A172 (cell line): ENCODE measurements at regions not wholly inside any gene's neighbourhood (a gene's known extent, or its start where the extent isn't known, plus 50 kb on each side); places are given as distances from the start of the nearest gene placed in this dataset.
"Not testable (repeated sequence)": the region's sequence is repeated elsewhere in the genome, so short reads cannot be mapped to it uniquely, and the experiment has no call there.

Source experiments
- DNase-seq: peaks from one replicate; pipeline ENCODE4 v3.0.0-alpha.2; 2015; ENCODE audit warnings: low spot score

DNA sequence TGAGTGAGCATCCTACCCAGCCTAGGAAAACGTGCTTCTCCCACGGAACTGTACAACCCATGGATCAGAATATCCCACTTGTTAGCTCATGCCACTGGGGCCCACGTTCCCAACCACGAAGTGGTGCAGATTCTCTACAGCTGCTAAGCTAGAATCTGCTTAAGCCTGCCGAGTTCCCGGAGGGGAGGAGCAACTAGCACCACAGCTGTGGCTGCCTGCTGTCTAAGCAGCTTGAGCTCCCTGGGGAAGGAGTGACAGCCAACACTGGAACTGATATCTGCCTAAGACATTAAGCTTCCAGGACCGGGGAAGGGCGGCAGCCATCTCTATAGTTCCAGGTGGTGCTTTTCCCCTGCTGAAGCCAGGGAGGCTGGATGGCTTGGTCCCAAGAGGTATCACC is 334.7 kb upstream of the CHRM2 start:
- no peak for DNase-seq

DNA sequence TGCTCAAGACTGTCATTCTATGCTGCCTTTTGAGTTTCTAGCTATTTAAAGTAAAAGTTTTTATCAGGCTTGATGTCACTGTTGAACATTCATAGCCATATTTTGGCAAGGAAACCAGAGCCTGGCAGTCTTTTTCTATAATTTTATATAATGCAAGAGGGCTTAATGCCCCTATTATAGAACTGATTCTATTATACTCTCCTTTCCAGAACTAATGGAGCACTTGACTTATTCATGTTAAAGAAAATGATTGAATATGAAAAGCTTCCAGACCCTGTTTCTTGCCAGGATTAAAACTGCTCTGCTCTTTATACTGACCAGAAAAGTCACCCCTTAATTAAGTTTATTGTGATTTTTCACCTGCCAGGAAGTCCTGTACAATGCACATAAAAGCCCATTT is 337.6 kb upstream of the CHRM2 start:
- no peak for DNase-seq

DNA sequence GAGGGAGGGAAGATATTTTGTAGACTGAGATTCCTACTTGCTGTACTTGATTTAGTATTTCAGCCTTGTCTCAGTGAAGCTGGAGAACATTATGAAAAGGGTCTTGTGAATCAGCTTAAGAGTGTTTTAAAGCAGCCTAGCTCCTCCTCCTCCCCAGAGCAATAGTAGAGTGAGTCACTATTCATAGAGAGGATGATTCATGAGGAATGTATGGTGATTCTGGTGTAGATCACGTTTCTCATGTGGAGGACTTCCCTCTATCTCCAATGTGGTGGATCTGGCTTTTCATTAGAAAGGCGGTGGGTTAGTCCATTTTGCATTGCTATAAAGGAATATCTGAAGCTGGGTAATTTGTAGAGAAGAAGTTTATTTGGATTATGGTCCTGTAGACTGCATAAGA is 340.1 kb upstream of the CHRM2 start:
- DNase-seq = peak; percentile 77

DNA sequence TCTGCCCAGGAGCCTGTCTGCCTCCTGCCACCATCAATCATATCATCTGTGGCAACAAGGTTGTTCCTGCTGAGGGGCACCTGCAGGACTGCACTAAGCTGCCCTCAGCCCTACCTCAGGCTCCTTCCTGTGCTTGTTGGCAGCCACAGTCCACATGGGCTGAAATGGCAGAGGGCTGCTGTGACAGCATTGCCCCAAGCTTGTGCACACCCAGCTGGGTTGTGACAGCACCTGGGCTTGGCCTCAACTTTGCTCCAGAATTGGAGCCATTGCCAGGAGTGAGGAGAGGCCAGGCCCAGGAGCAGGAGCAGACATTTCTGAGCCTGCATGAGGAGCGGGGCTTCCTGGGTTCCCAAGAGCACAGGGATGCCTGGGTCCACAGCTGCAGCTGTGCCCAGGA is 340.9 kb upstream of the CHRM2 start:
- DNase-seq = no peak

DNA sequence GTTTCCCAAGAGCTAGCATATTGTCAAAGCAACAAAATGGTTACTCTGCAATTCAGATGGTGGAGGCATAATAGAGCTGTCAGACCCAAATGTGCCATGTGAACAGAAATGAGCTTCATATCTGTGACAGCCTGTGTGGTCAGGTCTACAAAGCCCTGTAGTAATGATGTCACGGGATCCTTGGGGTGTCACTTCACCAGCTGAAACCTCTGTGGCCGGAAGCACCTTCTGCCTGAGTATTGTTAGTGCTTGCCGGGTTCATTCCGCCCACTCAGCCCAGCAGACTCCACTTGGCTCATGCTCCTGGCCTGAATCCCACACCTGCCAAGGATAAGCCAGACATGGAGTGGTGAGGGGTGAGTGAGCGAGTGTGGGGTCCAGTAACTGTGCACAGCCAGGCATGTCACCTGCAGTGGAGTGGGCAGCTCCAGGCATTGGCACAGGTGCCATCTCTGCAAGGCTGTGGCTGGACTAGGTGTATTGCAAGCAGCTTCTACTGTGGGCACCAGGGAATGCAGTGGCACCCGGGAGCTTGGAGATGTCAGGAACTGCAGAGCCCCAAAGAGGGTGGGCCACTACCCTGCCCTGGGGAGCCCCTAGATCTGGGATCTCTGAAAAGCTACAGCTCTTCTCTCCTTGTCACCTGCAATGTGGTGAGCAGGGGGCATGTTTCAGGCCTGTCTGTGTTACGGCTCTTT is 341.9 kb upstream of the CHRM2 start:
- DNase-seq = no peak

DNA sequence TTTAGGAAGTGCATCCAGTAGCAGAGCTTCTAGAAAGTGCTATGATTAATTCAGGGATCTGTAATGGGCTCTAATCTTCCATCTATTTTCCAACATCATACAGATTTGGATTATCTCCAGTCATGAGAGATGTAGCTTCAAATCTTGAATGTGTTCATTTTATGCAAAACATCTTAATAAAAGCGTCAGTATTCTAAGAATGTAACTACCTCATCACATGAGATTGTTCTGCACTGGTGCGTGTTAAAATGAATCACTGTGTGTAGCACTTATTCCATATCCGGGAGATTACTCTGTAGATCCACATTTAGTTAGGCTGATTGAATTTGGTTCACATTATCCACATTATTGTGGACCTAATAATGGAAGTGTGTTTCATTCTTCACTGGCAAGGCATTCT is 344.9 kb upstream of the CHRM2 start:
- DNase-seq = peak; percentile 4

DNA sequence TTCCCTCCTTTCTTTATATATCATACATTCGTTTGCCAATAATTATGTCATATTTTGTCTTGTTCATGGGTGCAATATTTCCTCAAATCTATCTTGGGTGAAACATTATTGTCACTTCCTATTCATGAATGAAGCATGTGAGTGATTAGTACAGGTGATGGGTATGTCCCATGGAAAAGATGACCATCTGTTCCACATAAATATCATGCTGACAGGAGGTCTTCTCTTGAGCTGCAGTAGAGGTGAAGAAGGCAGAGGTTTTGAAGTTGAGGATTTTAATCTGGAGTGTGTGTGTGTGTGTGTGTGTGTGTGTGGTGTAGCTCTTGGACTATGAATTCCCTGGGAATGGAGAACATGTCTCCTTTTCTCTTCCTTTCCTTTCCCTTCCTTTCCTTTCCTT is 350.5 kb upstream of the CHRM2 start:
- no peak for DNase-seq

DNA sequence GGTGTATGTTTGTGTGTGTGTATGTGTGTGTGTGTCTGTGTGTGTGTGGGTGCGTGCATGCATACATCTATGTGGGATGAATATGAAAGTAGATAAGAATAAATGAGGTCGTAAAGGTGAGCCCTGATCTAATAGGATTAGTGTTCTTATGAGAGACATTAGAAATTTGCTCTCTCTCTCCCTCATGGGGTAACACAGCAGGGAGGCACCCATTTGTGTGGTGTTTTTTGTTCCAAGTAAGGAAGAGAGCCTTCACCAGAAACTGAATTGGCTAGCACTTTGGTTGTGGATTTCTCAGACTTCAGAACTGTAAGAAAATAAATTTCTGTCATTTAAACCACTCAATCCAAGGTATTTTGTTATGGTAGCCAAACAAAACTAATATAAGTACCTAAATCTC is 353.7 kb upstream of the CHRM2 start:
- no peak for DNase-seq

DNA sequence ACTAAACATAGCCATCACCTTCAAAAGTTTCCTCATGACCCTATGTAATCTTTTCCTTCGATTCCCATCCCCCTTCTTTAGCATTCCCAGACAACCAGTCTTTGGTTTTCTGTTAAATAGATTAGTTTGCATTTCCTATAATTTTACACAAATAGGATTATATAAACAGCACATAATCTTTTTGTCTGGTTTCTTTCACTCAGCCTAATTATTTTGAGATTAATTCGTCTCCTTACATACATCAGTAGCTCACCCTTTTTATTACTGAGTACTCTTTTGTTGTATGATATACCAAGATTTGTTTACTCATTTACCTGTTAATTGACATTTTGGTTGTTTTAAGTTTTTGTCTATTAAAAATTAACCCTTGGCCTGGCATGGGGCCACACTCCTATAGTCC is 354.7 kb upstream of the CHRM2 start:
- DNase-seq = no peak

DNA sequence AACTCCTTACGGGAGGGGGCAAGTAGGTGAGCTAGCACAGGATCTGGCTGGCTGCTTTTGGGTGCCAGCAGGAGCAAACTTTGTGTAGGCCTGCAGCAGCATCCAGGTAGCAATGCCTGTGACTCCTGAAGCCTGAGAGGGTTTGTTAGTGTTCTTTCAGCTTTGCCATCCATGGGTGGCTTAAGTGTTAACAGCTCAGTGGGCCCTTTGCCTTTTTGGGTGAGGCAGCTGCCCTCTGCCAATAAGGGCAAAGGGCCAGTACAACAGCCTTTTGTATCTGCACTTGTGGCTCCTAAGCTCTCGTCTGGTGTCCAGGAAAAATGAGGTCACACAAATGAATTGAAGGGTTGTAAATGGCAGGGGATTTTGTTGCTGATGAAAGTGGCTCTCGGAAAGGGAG is 359.0 kb upstream of the CHRM2 start:
- DNase-seq = no peak

DNA sequence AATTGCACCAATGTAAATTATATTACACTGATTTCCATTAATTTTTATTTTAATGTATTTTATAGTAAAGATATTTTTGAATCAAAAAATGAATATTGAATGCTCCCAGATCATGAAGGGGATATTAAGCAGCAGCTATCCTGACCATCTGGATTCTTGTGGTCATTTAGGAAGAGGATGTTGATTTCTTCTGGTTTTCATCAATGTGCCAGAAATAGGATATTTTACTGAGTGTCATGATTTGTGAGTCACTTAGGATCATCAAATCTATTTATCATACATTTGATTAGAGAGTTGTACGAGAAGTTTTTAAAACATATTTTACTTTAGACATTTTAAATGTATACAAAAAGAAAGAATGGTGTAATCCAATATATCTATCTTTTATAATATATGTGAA is 366.3 kb upstream of the CHRM2 start:
- no peak for DNase-seq

DNA sequence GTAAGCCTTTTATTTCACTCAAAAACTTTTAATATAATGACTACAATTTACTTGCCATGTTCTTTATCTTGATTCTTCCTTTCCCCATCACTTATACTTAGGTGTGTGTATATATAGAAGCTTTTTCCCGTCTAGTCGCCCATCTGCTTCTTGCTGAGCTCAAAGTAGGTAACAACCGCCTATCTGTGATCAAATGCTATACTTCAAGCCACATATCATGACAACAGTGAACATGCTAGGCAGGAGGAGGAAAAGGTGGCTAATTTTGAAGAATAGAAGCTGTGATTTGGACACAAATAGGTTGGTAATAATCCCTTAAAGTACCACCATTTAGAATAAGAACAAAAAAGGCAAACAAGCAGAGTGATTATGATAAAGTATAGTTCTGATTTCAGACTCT is 367.3 kb upstream of the CHRM2 start:
- no peak for DNase-seq

DNA sequence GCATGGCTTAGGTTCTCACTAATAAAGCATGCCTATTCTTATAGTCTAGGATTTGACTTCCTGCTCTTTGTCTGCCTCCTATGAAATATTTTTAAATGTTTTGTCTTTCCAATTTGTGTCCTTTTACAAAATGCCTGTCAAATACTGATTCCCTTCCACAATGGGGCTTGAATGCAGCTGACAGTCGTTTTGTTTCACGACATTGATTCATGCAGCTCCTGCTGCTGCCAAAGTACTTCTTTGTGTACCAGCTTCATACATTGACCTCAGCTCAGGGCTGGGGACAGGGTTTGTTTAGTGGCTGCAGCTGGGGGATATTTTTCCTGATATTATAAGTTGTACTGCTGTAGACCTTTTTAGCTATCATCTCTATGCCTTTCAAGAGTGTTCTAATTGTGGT is 371.9 kb upstream of the CHRM2 start:
- no peak for DNase-seq

DNA sequence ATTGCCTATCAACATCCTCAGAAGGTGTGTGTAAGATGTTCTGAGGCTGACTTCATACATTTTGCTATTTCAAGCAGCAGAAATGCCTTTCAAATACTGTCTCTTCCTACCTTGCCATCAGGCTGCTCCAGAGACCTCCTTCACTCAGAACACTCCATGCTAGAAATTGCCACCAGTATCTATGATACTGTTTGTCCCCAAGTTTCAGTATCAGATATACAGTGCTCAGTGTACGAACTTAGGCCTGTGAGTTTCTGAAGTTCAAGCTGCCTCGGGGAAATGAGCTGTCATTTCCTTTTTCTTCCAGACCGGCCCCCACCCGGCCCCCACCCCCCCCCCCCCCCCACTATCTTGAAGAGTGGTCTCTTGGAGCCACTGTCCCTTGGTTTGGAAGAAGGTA is 373.4 kb upstream of the CHRM2 start:
- no peak for DNase-seq

DNA sequence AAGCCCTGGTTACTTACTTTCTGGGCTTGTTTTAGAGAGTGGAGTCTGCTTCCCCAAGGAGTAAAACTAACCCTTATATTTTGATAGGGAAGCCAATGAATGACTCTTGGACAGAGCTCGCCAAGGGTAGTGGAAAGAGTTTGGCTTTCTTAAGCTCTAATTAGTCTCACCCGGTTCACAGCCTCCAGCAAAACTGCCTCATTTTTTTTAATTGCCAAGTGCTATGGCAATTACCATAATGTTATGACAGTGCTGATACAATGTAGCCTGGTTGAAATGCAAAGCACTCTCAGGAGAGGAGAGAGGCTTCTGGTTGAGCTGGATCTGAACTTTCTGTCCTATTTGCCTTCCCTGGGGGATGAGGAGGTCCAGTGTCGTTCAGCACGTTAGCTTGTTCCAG is 376.1 kb upstream of the CHRM2 start:
- no peak for DNase-seq

DNA sequence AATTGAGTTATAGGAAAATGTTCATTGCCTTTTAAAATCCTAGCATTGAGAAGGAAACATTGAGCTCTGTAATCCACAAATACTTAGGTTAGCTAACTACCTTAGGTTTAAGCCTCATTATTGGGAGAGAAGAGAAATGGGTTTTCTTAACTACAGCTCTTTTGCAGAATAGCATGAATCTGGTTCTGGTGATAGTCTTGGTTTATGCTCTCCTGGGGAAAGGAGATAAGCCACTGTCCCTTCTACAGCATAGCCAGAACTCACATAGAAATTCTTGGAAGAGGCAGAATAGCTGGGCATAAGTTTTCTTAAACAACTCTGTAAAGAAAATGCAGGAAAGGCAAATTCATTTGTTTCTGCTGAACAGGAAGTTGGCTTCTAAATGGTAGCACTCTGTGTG is 378.6 kb upstream of the CHRM2 start:
- no peak for DNase-seq

DNA sequence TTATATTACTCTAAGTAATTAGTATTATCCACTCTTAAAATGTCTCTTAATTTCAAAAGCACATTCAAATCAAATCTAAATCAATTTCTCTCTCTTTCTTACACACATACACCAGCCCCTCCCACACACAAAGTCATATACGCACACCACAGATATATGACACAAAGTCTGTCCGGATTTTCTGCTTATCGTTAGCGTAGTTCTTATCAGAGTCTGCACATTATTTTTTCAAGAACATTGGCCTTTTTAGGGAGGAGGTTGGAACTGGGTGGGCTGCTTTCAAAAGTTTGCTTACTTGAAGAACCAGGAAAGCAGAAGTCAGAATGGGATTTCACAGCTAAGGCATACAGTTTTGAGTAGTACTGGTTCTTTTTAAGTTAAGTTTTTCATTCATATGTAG is 387.6 kb upstream of the CHRM2 start:
- DNase-seq = no peak

DNA sequence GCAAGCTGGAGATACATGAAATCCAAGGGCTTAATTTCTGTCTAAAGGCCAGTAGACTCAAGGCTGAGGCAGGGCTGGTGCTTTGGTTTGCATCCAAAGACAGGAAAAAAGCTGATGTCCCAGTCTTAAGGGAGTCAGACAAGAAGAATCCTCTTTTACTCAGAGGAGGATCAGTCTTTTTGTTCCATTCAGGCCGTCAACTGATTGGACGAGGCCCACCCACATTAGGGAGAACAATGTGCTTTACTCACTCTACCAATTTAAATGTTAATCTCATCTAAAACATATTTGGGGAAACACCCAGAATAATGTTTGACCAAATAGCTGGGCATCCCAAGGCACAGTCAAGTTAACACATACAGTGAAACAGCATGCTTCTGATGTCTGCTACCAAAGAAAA is 388.5 kb upstream of the CHRM2 start:
- DNase-seq = no peak

DNA sequence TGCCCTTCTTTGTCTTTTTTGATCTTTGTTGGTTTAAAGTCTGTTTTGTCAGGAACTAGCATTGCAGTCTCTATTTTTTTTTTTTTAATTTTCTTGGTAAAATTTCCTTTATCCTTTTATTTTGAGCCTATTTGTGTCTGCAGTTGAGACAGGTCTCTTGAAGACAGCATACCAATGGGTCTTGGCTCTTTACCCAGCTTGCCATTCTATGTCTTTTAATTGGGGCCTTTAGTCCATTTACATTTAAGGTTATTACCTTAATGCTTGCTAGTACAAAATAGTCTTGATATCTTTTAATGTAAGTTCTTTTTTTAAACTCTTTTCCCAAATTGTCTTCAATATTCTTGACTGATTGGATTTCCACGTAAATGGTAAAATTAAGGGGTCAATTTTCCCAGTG is 398.3 kb upstream of the CHRM2 start:
- no peak for DNase-seq

DNA sequence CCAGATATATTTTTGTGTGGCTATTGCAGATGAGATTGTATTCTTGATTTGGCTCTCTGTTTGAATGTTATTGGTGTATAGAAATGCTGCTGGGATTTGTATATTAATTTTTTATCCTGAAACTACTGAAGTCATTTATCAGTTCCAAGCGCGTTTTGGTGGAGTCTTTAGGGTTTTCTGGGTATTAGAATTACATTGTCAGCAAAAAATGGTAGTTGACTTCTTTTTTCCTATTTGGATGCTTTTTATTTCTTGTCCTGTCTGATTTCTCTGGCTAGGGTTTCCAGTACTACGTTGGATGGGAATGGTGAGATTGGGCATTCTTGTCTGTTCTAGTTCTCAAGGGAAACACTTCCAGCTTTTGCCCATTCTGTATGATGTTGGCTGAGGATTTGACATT is 415.5 kb upstream of the CHRM2 start:
- no peak for DNase-seq

DNA sequence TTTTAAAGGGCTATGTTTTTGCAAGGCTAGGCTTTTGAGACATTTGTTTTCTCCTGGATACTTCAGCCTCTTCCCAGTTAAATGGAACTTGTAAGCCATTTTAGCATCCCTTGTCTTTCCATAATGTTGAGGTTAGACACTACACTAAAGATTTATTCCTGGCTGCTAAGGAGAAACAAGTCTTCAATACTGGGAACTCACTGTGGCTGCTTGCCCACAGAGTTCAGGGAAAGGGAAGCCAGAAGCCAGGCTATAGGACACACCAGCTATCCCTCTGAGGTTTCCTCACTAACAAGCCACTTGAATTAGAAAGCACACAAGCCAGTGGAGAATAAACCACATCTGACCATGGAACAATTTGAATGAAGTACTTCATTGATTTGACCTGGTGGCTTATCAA is 421.7 kb upstream of the CHRM2 start:
- no peak for DNase-seq

DNA sequence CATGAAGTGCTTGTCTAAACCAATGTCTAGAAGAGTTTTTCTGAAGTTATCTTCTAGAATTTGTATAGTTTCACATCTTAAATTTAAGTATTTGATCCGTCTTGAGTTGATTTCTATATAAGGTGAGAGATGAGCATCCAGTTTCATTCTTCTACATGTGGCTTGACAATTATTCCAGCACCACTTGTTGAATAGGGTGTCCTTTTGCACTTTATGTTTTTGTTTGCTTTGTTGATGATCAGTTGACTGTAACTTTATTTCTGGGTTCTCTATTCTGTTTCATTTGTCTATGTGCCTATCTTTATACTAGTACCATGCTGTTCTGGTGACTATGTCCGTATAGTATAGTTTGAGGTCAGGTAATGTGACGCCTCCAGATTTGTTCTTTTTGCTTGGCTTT is 426.6 kb upstream of the CHRM2 start:
- DNase-seq = no peak

DNA sequence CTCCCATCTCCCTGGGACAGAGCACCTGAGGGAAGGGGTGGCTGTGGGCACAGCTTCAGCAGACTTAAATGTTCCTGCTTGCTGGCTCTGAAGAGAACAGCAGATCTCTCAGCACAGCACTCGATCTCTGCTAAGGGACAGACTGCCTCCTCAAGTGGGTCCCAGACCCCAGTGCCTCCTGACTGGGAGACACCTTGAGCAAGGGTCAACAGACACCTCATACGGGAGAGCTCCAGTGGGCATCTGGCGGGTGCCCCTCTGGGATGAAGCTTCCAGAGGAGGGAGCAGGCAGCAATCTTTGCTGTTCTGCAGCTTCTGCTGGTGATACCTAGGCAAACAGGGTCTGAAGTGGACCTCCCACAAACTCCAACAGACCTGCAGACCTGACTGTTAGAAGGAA is 436.7 kb upstream of the CHRM2 start:
- DNase-seq = not testable (repeated sequence)

DNA sequence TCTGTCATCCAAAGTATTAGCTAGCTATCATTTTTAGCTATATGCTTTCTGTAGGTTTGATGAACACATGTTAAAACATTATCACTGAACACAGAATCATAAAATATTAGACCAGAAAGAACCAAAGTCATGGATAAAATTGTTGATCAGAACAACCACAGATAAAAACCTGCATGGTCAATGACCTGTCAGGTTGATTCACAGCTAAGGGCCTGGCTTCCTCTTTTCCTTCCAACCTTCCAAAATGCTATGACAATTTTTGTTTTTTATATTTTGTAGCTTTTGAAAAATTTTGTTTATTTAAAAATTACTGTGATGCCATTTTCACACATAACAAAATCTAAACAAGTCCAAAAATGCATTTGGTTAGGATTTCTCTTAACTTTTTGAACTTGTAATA is 444.4 kb upstream of the CHRM2 start:
- DNase-seq = no peak

DNA sequence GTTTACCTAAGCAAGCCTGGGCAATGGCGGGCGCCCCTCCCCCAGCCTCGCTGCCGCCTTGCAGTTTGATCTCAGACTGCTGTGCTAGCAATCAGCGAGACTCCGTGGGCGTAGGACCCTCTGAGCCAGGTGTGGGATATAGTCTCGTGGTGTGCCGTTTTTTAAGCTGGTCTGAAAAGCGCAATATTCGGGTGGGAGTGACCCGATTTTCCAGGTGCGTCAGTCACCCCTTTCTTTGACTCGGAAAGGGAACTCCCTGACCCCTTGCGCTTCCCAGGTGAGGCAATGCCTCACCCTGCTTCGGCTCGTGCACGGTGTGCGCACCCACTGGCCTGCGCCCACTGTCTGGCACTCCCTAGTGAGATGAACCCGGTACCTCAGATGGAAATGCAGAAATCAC is 442.6 kb upstream of the MTPN start:
- not testable (repeated sequence) for DNase-seq
